SIG-M5 treated with dmso at 0.1 percent for 504 hours (cell line): ENCODE measurements at regions not wholly inside any gene's neighbourhood (a gene's known extent, or its start where the extent isn't known, plus 50 kb on each side); places are given as distances from the start of the nearest gene placed in this dataset.
A peak's percentile ranks its signal among the peaks of the same experiment; 100 is the strongest.
"Not testable (repeated sequence)": the region's sequence is repeated elsewhere in the genome, so short reads cannot be mapped to it uniquely, and the experiment has no call there.

Experiments used
- DNase-seq: peaks from one replicate; lab custom pipeline; 2025; ENCODE audit not compliant: unreplicated experiment; lab: John Stamatoyannopoulos, UW

GRCh38 chr13:57899096-57899495, 267.6 kb downstream of the PCDH17 start:
- DNase-seq, result peak; percentile 5

GRCh38 chr13:57909833-57910232, 278.3 kb downstream of the PCDH17 start:
- not testable (repeated sequence) for DNase-seq

- no peak for DNase-seq
Measured at GRCh38 chr13:57918086-57918485, 286.5 kb downstream of the PCDH17 start.

GRCh38 chr13:57918913-57919312, 287.4 kb downstream of the PCDH17 start:
- no peak for DNase-seq

GRCh38 chr13:57925250-57925649, 293.7 kb downstream of the PCDH17 start:
- no peak for DNase-seq

GRCh38 chr13:57925751-57926150, 294.2 kb downstream of the PCDH17 start:
- DNase-seq, result no peak

GRCh38 chr13:57932061-57932460, 300.5 kb downstream of the PCDH17 start:
- DNase-seq, result no peak

GRCh38 chr13:57933606-57934005, 302.1 kb downstream of the PCDH17 start:
- DNase-seq, result no peak

GRCh38 chr13:57935965-57936364, 304.4 kb downstream of the PCDH17 start:
- DNase-seq, result no peak

- DNase-seq, result peak; percentile 26
Measured at GRCh38 chr13:57946361-57946760, 314.8 kb downstream of the PCDH17 start.

- no peak for DNase-seq
Measured at GRCh38 chr13:57948884-57949283, 317.3 kb downstream of the PCDH17 start.

- DNase-seq, result no peak
Measured at GRCh38 chr13:57969951-57970350, 338.4 kb downstream of the PCDH17 start.

- DNase-seq, result no peak
Measured at GRCh38 chr13:57970404-57970803, 338.9 kb downstream of the PCDH17 start.

- DNase-seq, result no peak
Measured at GRCh38 chr13:57982782-57983181, 351.2 kb downstream of the PCDH17 start.

GRCh38 chr13:57988276-57988675, 356.7 kb downstream of the PCDH17 start:
- no peak for DNase-seq

GRCh38 chr13:57991041-57991440, 359.5 kb downstream of the PCDH17 start:
- no peak for DNase-seq

- no peak for DNase-seq
Measured at GRCh38 chr13:57992416-57992815, 360.9 kb downstream of the PCDH17 start.

- peak; percentile 58 for DNase-seq
Measured at GRCh38 chr13:57996717-57997116, 365.2 kb downstream of the PCDH17 start.

GRCh38 chr13:58004751-58005150, 373.2 kb downstream of the PCDH17 start:
- DNase-seq, result no peak

GRCh38 chr13:58018020-58018419, 386.5 kb downstream of the PCDH17 start:
- no peak for DNase-seq

- no peak for DNase-seq
Measured at GRCh38 chr13:58018865-58019264, 387.3 kb downstream of the PCDH17 start.

- no peak for DNase-seq
Measured at GRCh38 chr13:58024103-58024502, 392.6 kb downstream of the PCDH17 start.

GRCh38 chr13:58025821-58026220, 394.3 kb downstream of the PCDH17 start:
- no peak for DNase-seq
